ENCODE measurements at regions not wholly inside any gene's neighbourhood (a gene's known extent, or its start where the extent isn't known, plus 50 kb on each side); places are given as distances from the start of the nearest gene placed in this dataset.

- H3K27ac Mint-ChIP-seq (ENCODE audit: unreplicated experiment) = no peak overlapping the region
- peaks cover 8% of the 10 kb centered on the region for H3K9me3 Mint-ChIP-seq (ENCODE audit: unreplicated experiment)
- no peaks in the 10 kb centered on the region for H3K4me1 Mint-ChIP-seq (ENCODE audit: low read depth, unreplicated experiment)
- peaks cover 5% of the 10 kb centered on the region for H3K36me3 Mint-ChIP-seq (ENCODE audit: unreplicated experiment)
- H3K27me3 Mint-ChIP-seq (ENCODE audit: unreplicated experiment) = peaks cover 55% of the 10 kb centered on the region
- no peak for TF ChIP-seq CTCF (IDR thresholded peaks at IDR 0.05; ENCODE audit: partially characterized antibody, unreplicated experiment)
- no peak overlapping the region for H3K4me3 Mint-ChIP-seq (ENCODE audit: unreplicated experiment)
- DNase-seq = no peak
These were observed 156.7 kb downstream of the TRIM27 start for GRCh38 chr6:28767133-28767532.

GRCh38 chr6:28767691-28768090, 156.1 kb downstream of the TRIM27 start:
- H3K36me3 Mint-ChIP-seq (ENCODE audit: unreplicated experiment) = peaks cover 5% of the 10 kb centered on the region
- no peak for TF ChIP-seq CTCF (IDR thresholded peaks at IDR 0.05; ENCODE audit: partially characterized antibody, unreplicated experiment)
- peaks cover 8% of the 10 kb centered on the region for H3K9me3 Mint-ChIP-seq (ENCODE audit: unreplicated experiment)
- H3K4me3 Mint-ChIP-seq (ENCODE audit: unreplicated experiment) = no peak overlapping the region
- no peaks in the 10 kb centered on the region for H3K4me1 Mint-ChIP-seq (ENCODE audit: low read depth, unreplicated experiment)
- peaks cover 55% of the 10 kb centered on the region for H3K27me3 Mint-ChIP-seq (ENCODE audit: unreplicated experiment)
- H3K27ac Mint-ChIP-seq (ENCODE audit: unreplicated experiment) = no peak overlapping the region
- no peak for DNase-seq

- peaks cover 5% of the 10 kb centered on the region for H3K36me3 Mint-ChIP-seq (ENCODE audit: unreplicated experiment)
- no peak for TF ChIP-seq CTCF (IDR thresholded peaks at IDR 0.05; ENCODE audit: partially characterized antibody, unreplicated experiment)
- peaks cover 56% of the 10 kb centered on the region for H3K27me3 Mint-ChIP-seq (ENCODE audit: unreplicated experiment)
- peaks cover 4% of the 10 kb centered on the region for H3K4me1 Mint-ChIP-seq (ENCODE audit: low read depth, unreplicated experiment)
- peaks cover 8% of the 10 kb centered on the region for H3K9me3 Mint-ChIP-seq (ENCODE audit: unreplicated experiment)
- DNase-seq = no peak
- no peak overlapping the region for H3K27ac Mint-ChIP-seq (ENCODE audit: unreplicated experiment)
- no peak overlapping the region for H3K4me3 Mint-ChIP-seq (ENCODE audit: unreplicated experiment)
These were observed 155.4 kb downstream of the TRIM27 start for GRCh38 chr6:28768187-28768913.

GRCh38 chr6:28769626-28770402, 154.0 kb downstream of the TRIM27 start:
- H3K4me3 Mint-ChIP-seq (ENCODE audit: unreplicated experiment) = no peak overlapping the region
- no peak for TF ChIP-seq CTCF (IDR thresholded peaks at IDR 0.05; ENCODE audit: partially characterized antibody, unreplicated experiment)
- H3K4me1 Mint-ChIP-seq (ENCODE audit: low read depth, unreplicated experiment) = peaks cover 4% of the 10 kb centered on the region
- peaks cover 58% of the 10 kb centered on the region for H3K27me3 Mint-ChIP-seq (ENCODE audit: unreplicated experiment)
- H3K9me3 Mint-ChIP-seq (ENCODE audit: unreplicated experiment) = peaks cover 2% of the 10 kb centered on the region
- H3K27ac Mint-ChIP-seq (ENCODE audit: unreplicated experiment) = no peak overlapping the region
- H3K36me3 Mint-ChIP-seq (ENCODE audit: unreplicated experiment) = peaks cover 2% of the 10 kb centered on the region
- DNase-seq = no peak

GRCh38 chr6:28770732-28771131, 153.1 kb downstream of the TRIM27 start:
- H3K27ac Mint-ChIP-seq (ENCODE audit: unreplicated experiment) = no peak overlapping the region
- H3K27me3 Mint-ChIP-seq (ENCODE audit: unreplicated experiment) = peaks cover 59% of the 10 kb centered on the region
- peaks cover 2% of the 10 kb centered on the region for H3K9me3 Mint-ChIP-seq (ENCODE audit: unreplicated experiment)
- no peak for DNase-seq
- H3K36me3 Mint-ChIP-seq (ENCODE audit: unreplicated experiment) = no peaks in the 10 kb centered on the region
- peaks cover 4% of the 10 kb centered on the region for H3K4me1 Mint-ChIP-seq (ENCODE audit: low read depth, unreplicated experiment)
- no peak overlapping the region for H3K4me3 Mint-ChIP-seq (ENCODE audit: unreplicated experiment)
- TF ChIP-seq CTCF (IDR thresholded peaks at IDR 0.05; ENCODE audit: partially characterized antibody, unreplicated experiment) = no peak

All from glutamatergic neuron (in vitro differentiated cells).